Transverse colon (tissue), 4 donors: ENCODE measurements at regions not wholly inside any gene's neighbourhood (a gene's known extent, or its start where the extent isn't known, plus 50 kb on each side); places are given as distances from the start of the nearest gene placed in this dataset.

Source experiments
- DNase-seq: peaks from one replicate; pipeline ENCODE4 v3.0.0-alpha.2; 2019
- H3K27ac ChIP-seq, 4 donors: fragments of 200-600 bp; sonication (generic); 2 replicates each; pipeline ENCODE4 v1.5.1; 2016 to 2018; ENCODE audit warnings: inconsistent platforms in 4 of 4
- H3K27me3 ChIP-seq: fragments of 200-600 bp; sonication (generic); 2 replicates; pipeline ENCODE4 v1.5.1; 2017; ENCODE audit warnings: inconsistent platforms
- H3K36me3 ChIP-seq, 4 donors: fragments of 200-600 bp; sonication (generic); 2 replicates each; pipeline ENCODE4 v1.5.1; 2017 to 2019; ENCODE audit warnings: inconsistent platforms in 4 of 4
- H3K4me1 ChIP-seq, 4 donors: fragments of 200-600 bp; sonication (generic); 2 replicates each; pipeline ENCODE4 v1.5.1; 2017 to 2020; ENCODE audit warnings: inconsistent platforms in 4 of 4
- H3K4me3 ChIP-seq, 4 donors: fragments of 200-600 bp; sonication (generic); 1 replicate in 1 of 4; 2 replicates in 3 of 4; pipeline versions ENCODE4 v1.5.1 to v1.6.1; 2017 to 2019; ENCODE audit warnings: inconsistent platforms in 4 of 4
- H3K9me3 ChIP-seq, 2 donors: fragments of 200-600 bp; sonication (generic); 2 replicates each; pipeline ENCODE4 v1.5.1; 2017 to 2019; ENCODE audit warnings: inconsistent platforms in 2 of 2
- EP300 ChIP-seq: sonication (generic); formaldehyde crosslinking; IDR thresholded peaks from one replicate; pipeline ENCODE4 v1.6.1; 2017; ENCODE audit warnings: antibody characterized with exemption, low read depth
- POLR2A ChIP-seq: fragments of 450-650 bp; IDR thresholded peaks from one replicate; pipeline ENCODE4 v1.6.1; 2016; ENCODE audit warnings: antibody characterized with exemption, mild to moderate bottlenecking, moderate library complexity
- POLR2AphosphoS5 ChIP-seq, 3 donors: sonication (generic); formaldehyde crosslinking; IDR thresholded peaks; one replicate each; pipeline ENCODE4 v1.6.1; 2016; ENCODE audit warnings: antibody characterized with exemption in 3 of 3
- WGBS, 2 donors: methylation state at CpG; one replicate each; pipeline ENCODE4 v1.1.5; 2018; ENCODE audit warnings: low coverage in 1 of 2; 5-methylcytosine and 5-hydroxymethylcytosine counted together
- in situ Hi-C, 4 donors: fragments of 200-750 bp; cut with MboI; loops; one replicate each; pipeline versions ENCODE4 v1.15.0 to v1.15.1; 2017; ENCODE audit warnings: low sequenced_read_pairs in 3 of 4, low pct_ligation_motif_present in 1 of 4, low pct_unique_long_range_greater_than_20kb in 1 of 4
- intact Hi-C: fragments of 100-400 bp; cut with DNase I; formaldehyde crosslinking; loops from one replicate; pipeline ENCODE4 v1.15.1; 2023; ENCODE audit warnings: low total_unique reads
- TF ChIP-seq, protein P1 (sequence below), 5 experiments: fragments of 200-600 bp in 3 of 5; fragments of 450-650 bp in 2 of 5; sonication (generic) in 3 of 5; IDR thresholded peaks; 1 replicate in 2 of 5; 2 replicates in 3 of 5; pipeline ENCODE4 v1.5.1; 2016 to 2017; ENCODE audit warnings: antibody characterized with exemption in 5 of 5, inconsistent platforms in 3 of 5, mild to moderate bottlenecking in 2 of 5, moderate library complexity in 1 of 5

DNA sequence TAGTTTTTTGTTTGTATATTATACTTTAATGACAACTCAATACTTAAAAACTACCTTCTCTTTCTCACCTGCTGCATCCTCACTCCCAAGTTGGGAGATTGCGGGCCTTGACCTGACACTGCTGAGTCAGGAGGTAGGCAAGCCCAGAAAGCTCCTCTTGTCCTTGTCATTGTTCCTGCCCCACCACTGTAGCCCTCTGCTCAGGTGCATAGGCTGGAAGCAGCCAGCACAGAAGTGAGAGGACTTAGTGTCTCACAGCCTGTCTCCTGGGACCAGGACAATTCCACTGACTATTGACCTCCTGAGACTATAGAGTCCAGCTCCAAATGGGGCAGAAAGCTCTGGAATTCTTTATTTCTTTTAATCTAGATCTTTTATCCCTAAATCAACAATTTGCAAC is 123.5 kb upstream of the NDP start:
- Histone ChIP-seq H3K36me3 (no peaks in the 10 kb centered on the region), H3K9me3 (no peaks in the 10 kb centered on the region), H3K4me3 (no peak overlapping the region), H3K27ac (no peak overlapping the region), H3K27me3 (no peaks in the 10 kb centered on the region), H3K4me1 (no peaks in the 10 kb centered on the region)
- TF ChIP-seq POLR2A = no peak
- no peak for TF ChIP-seq EP300
- TF ChIP-seq POLR2AphosphoS5 (IDR thresholded peaks at IDR 0.05) = no peak
- TF ChIP-seq, protein P1, sequence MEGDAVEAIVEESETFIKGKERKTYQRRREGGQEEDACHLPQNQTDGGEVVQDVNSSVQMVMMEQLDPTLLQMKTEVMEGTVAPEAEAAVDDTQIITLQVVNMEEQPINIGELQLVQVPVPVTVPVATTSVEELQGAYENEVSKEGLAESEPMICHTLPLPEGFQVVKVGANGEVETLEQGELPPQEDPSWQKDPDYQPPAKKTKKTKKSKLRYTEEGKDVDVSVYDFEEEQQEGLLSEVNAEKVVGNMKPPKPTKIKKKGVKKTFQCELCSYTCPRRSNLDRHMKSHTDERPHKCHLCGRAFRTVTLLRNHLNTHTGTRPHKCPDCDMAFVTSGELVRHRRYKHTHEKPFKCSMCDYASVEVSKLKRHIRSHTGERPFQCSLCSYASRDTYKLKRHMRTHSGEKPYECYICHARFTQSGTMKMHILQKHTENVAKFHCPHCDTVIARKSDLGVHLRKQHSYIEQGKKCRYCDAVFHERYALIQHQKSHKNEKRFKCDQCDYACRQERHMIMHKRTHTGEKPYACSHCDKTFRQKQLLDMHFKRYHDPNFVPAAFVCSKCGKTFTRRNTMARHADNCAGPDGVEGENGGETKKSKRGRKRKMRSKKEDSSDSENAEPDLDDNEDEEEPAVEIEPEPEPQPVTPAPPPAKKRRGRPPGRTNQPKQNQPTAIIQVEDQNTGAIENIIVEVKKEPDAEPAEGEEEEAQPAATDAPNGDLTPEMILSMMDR (IDR thresholded peaks at IDR 0.05) = no peak
- in situ Hi-C loops = no loop called here
- 86% methylated on average over 1 of the region's 1 CpG; no CpG with 5 or more reads in 1 of the 2 donors for WGBS, 2 donors
- intact Hi-C loops = no loop called here
- DNase-seq = no peak

- intact Hi-C loops (no loop called here), in situ Hi-C loops (no loop called here)
- Histone ChIP-seq H3K27ac (no peak overlapping the region), H3K36me3 (no peaks in the 10 kb centered on the region), H3K4me3 (no peak overlapping the region), H3K27me3 (no peaks in the 10 kb centered on the region), H3K9me3 (no peaks in the 10 kb centered on the region), H3K4me1 (no peaks in the 10 kb centered on the region)
- 80 to 83% methylated on average over 2 to 8 of the region's 8 CpGs for WGBS, 2 donors
- DNase-seq = no peak
- TF ChIP-seq, protein P1 (IDR thresholded peaks at IDR 0.05) = no peak
- TF ChIP-seq POLR2A (no peak), EP300 (no peak), POLR2AphosphoS5 (IDR thresholded peaks at IDR 0.05) (no peak)
Measured at GRCh38 chrX:44094821-44095530, 121.8 kb upstream of the NDP start.

GRCh38 chrX:44093431-44093830 is 120.2 kb upstream of the NDP start:
- no peak overlapping the region for H3K27ac ChIP-seq
- in situ Hi-C loops (no loop called here), intact Hi-C loops (no loop called here)
- H3K9me3 ChIP-seq = no peaks in the 10 kb centered on the region
- no peak for TF ChIP-seq POLR2A
- TF ChIP-seq POLR2AphosphoS5 (IDR thresholded peaks at IDR 0.05) = no peak
- TF ChIP-seq, protein P1 (IDR thresholded peaks at IDR 0.05) = no peak
- no peak for TF ChIP-seq EP300
- H3K36me3 ChIP-seq = no peaks in the 10 kb centered on the region
- H3K4me3 ChIP-seq = no peak overlapping the region
- H3K4me1 ChIP-seq = no peaks in the 10 kb centered on the region
- WGBS, 2 donors = 90% methylated on average over 3 of the region's 3 CpGs; no CpG with 5 or more reads in 1 of the 2 donors
- DNase-seq = no peak
- H3K27me3 ChIP-seq = no peaks in the 10 kb centered on the region

DNA sequence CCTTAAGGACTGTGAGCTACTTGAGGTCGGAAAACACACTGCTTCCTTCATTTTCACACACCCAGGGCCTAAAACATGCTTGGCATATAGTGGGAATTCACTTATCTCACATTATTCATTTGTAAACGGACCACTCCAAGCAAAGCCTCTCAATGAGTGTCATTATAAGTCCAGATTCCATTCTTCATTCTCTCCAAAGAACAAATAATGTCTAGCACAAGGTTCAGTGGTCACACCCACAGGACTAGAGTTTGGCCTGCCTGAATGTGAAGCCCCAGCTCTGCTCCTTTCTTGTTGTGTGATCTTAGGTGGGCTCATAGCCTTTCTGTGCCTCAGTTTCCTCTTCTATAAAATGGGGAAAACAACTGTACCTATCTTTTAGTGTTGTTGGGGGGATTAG is 119.6 kb upstream of the NDP start:
- H3K36me3 ChIP-seq = no peaks in the 10 kb centered on the region
- no peaks in the 10 kb centered on the region for H3K9me3 ChIP-seq
- no peaks in the 10 kb centered on the region for H3K27me3 ChIP-seq
- H3K27ac ChIP-seq = no peak overlapping the region
- 32% methylated on average over 2 of the region's 2 CpGs; no CpG with 5 or more reads in 1 of the 2 donors for WGBS, 2 donors
- TF ChIP-seq EP300 (no peak), POLR2AphosphoS5 (IDR thresholded peaks at IDR 0.05) (no peak), POLR2A (no peak)
- TF ChIP-seq, protein P1 (IDR thresholded peaks at IDR 0.05) = no peak
- H3K4me3 ChIP-seq = no peak overlapping the region
- in situ Hi-C loops (no loop called here), intact Hi-C loops (no loop called here)
- no peak for DNase-seq
- no peaks in the 10 kb centered on the region for H3K4me1 ChIP-seq
